ENCODE measurements at regions not wholly inside any gene's neighbourhood (a gene's known extent, or its start where the extent isn't known, plus 50 kb on each side); places are given as distances from the start of the nearest gene placed in this dataset.
"Not testable (repeated sequence)": the region's sequence is repeated elsewhere in the genome, so short reads cannot be mapped to it uniquely, and the experiment has no call there.

- DNase-seq, result no peak
Measured at GRCh38 chr13:112248406-112248760, 127.8 kb upstream of the SPACA7 start.

- peak; percentile 68 for DNase-seq
Measured at GRCh38 chr13:112248862-112249592, 127.1 kb upstream of the SPACA7 start.

- no peak for DNase-seq
Measured at GRCh38 chr13:112249644-112250610, 126.2 kb upstream of the SPACA7 start.

GRCh38 chr13:112250788-112251445 is 125.2 kb upstream of the SPACA7 start:
- no peak for DNase-seq

GRCh38 chr13:112251930-112252585 is 124.1 kb upstream of the SPACA7 start:
- no peak for DNase-seq

GRCh38 chr13:112252804-112253590 is 123.2 kb upstream of the SPACA7 start:
- DNase-seq, result no peak

GRCh38 chr13:112253631-112254030 is 122.5 kb upstream of the SPACA7 start:
- no peak for DNase-seq

GRCh38 chr13:112254061-112254818 is 121.9 kb upstream of the SPACA7 start:
- no peak for DNase-seq

GRCh38 chr13:112254900-112255299 is 121.3 kb upstream of the SPACA7 start:
- no peak for DNase-seq

- DNase-seq, result no peak
Measured at GRCh38 chr13:112255550-112256120, 120.5 kb upstream of the SPACA7 start.

- DNase-seq, result no peak
Measured at GRCh38 chr13:112256716-112257494, 119.2 kb upstream of the SPACA7 start.

GRCh38 chr13:112259511-112259910 is 116.6 kb upstream of the SPACA7 start:
- no peak for DNase-seq

- no peak for DNase-seq
Measured at GRCh38 chr13:112260108-112261055, 115.8 kb upstream of the SPACA7 start.

- no peak for DNase-seq
Measured at GRCh38 chr13:112261924-112262323, 114.2 kb upstream of the SPACA7 start.

GRCh38 chr13:112263152-112263551 is 113.0 kb upstream of the SPACA7 start:
- DNase-seq, result no peak

- DNase-seq, result no peak
Measured at GRCh38 chr13:112267660-112268059, 108.5 kb upstream of the SPACA7 start.

GRCh38 chr13:112270951-112271350 is 105.2 kb upstream of the SPACA7 start:
- DNase-seq, result no peak

- not testable (repeated sequence) for DNase-seq
Measured at GRCh38 chr13:112286733-112287132, 89.4 kb upstream of the SPACA7 start.

- no peak for DNase-seq
Measured at GRCh38 chr13:112320303-112320702, 55.9 kb upstream of the SPACA7 start.
